Adrenal gland (tissue), 9 donors: ENCODE measurements at regions not wholly inside any gene's neighbourhood (a gene's known extent, or its start where the extent isn't known, plus 50 kb on each side); places are given as distances from the start of the nearest gene placed in this dataset.

Experiments used
- DNase-seq, 7 donors: peaks; one replicate each; pipeline ENCODE4 v3.0.0-alpha.2; 2019 to 2020
- H3K27ac ChIP-seq, 5 donors: fragments of 200-600 bp; sonication (generic) in 4 of 5; 1 replicate in 3 of 5; 2 replicates in 2 of 5; pipeline versions ENCODE4 v1.5.1 to v1.8.0; 2016 to 2020; ENCODE audit warnings: mild to moderate bottlenecking in 1 of 5
- H3K27me3 ChIP-seq: fragments of 200-600 bp; 2 replicates; pipeline ENCODE4 v1.8.0; 2021
- H3K36me3 ChIP-seq, 2 donors: fragments of 200-600 bp; replicated peaks in 1 of 2; 1 replicate in 1 of 2; 2 replicates in 1 of 2; pipeline versions ENCODE4 v1.5.1 to v1.8.0; 2018 to 2022
- H3K4me1 ChIP-seq, 2 donors: fragments of 200-600 bp; replicated peaks in 1 of 2; 1 replicate in 1 of 2; 2 replicates in 1 of 2; pipeline versions ENCODE4 v1.5.1 to v1.8.0; 2018 to 2021
- H3K4me3 ChIP-seq, 4 donors: fragments of 200-600 bp; sonication (generic) in 3 of 4; one replicate each; pipeline ENCODE4 v1.5.1; 2016 to 2018
- H3K9me3 ChIP-seq, 3 donors: fragments of 200-600 bp; sonication (generic) in 1 of 3; replicated peaks in 1 of 3; 1 replicate in 2 of 3; 2 replicates in 1 of 3; pipeline versions ENCODE4 v1.5.1 to v1.8.0; 2016 to 2021
- POLR2A ChIP-seq, 2 donors: fragments of 450-650 bp; IDR thresholded peaks; one replicate each; pipeline ENCODE4 v1.6.1; 2017; ENCODE audit warnings: antibody characterized with exemption in 2 of 2, mild to moderate bottlenecking in 2 of 2, moderate library complexity in 1 of 2
- WGBS, 4 donors: extraction: QIAGEN DNeasy Blood & Tissue Kit in 2 of 4; methylation state at CpG; one replicate each; pipeline versions ENCODE4 v1.1.5 to v1.1.7; 2013 to 2017; 5-methylcytosine and 5-hydroxymethylcytosine counted together
- intact Hi-C, 2 donors: fragments of 100-400 bp; cut with DNase I; formaldehyde crosslinking; loops; one replicate each; pipeline versions ENCODE4 v1.14.1 to v1.15.0; 2022 to 2023
- TF ChIP-seq, protein P1 (sequence below), 6 experiments: fragments of 450-650 bp in 4 of 6; fragments of 200-600 bp in 2 of 6; sonication (generic) in 1 of 6; IDR thresholded peaks; 1 replicate in 5 of 6; 2 replicates in 1 of 6; pipeline versions ENCODE4 v1.5.1 to v1.8.0; 2016 to 2021; ENCODE audit warnings: antibody characterized with exemption in 6 of 6, mild to moderate bottlenecking in 2 of 6, moderate library complexity in 1 of 6
- donor health status: healthy with polysubstance abuse.
- donor health status: Bipolar disorder and iron deficiency.
- donor health status: DM: yes; HTN: yes; CAD: no.
- donor health status: DM: no; HTN: no; CAD: no.
- donor health status: DM: no; HTN: no; CAD: no.

DNA sequence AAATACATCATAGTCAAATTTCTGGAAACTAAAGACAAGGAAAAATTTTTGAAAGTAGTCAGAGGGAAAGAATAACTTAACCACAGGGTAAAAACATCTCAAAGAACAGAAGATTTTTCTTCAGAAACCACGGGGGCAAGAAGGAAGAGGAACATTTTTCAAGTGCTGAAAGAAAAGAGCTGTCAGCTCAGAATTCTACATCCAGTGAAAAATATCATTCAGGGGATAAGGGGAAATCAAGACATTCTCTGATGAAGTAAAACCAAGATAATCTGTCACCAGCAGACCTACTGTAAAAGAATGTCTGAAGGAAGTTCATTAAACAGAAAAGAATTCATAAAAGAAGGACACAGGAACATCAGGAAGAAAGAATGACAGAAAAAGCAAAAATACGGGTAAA is 111.2 kb upstream of the TMEM72 start:
- TF ChIP-seq POLR2A (IDR thresholded peaks at IDR 0.05), result no peak
- TF ChIP-seq, protein P1, sequence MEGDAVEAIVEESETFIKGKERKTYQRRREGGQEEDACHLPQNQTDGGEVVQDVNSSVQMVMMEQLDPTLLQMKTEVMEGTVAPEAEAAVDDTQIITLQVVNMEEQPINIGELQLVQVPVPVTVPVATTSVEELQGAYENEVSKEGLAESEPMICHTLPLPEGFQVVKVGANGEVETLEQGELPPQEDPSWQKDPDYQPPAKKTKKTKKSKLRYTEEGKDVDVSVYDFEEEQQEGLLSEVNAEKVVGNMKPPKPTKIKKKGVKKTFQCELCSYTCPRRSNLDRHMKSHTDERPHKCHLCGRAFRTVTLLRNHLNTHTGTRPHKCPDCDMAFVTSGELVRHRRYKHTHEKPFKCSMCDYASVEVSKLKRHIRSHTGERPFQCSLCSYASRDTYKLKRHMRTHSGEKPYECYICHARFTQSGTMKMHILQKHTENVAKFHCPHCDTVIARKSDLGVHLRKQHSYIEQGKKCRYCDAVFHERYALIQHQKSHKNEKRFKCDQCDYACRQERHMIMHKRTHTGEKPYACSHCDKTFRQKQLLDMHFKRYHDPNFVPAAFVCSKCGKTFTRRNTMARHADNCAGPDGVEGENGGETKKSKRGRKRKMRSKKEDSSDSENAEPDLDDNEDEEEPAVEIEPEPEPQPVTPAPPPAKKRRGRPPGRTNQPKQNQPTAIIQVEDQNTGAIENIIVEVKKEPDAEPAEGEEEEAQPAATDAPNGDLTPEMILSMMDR (IDR thresholded peaks at IDR 0.05), result no peak
- H3K4me1 ChIP-seq, result peaks cover 0 to 5% of the 10 kb centered on the region in 2 donors
- H3K27me3 ChIP-seq, result no peaks in the 10 kb centered on the region
- H3K36me3 ChIP-seq, result no peaks in the 10 kb centered on the region
- no peak overlapping the region for H3K4me3 ChIP-seq
- intact Hi-C loops, result no loop called here
- no peak overlapping the region for H3K27ac ChIP-seq
- no peaks in the 10 kb centered on the region for H3K9me3 ChIP-seq
- WGBS, 4 donors, result 39 to 51% (median 45%) methylated on average over 2 of the region's 2 CpGs
- DNase-seq, result no peak

DNA sequence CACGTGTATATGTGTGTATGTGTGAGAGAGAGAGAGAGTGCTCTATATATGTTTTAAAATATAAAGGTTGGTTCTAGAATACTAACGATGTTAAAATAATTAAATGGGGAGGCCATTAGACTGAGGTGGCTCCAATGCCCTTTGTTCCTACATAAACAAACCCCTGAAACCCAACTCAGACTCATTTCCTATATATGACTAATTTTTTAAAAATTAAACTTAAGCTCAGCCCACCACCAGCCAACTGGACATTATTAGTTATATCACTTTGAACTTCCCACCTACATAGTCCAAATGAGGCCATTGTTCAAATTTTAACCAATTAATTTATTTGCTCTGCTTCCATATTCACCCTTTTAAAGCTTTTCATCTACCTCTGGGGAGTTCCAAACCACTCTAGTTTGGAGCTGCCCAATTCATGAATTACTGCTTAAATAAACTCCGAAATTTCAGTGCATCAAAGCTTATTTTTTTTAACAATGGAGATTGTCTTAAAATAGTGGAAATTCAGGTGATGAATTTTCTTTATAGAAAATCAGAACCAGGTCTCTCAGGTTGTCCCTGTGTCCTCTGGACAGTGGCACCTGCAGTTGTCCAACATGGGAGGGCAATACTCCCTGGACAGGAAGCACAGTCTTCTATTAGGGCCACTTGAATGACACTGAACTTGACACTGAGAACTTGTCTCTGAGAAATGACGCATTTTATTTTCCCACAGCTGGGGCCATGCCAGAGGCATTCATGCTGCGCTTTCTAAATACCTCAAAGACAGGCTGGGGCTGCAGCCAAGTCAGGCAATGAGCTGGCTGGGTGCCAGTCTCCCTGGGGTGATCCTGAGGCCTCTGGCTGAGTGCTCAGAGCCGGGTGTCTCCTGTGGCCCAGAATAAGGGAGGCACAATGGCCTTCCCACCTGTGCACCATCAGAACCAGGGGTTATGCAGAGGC is 109.5 kb upstream of the TMEM72 start:
- Histone ChIP-seq H3K36me3 (no peaks in the 10 kb centered on the region), H3K4me3 (no peak overlapping the region), H3K27me3 (no peaks in the 10 kb centered on the region), H3K4me1 (peaks cover 0 to 14% of the 10 kb centered on the region in 2 donors), H3K27ac (no peak overlapping the region), H3K9me3 (no peaks in the 10 kb centered on the region)
- no peak for TF ChIP-seq POLR2A (IDR thresholded peaks at IDR 0.05)
- TF ChIP-seq, protein P1 (IDR thresholded peaks at IDR 0.05), result no peak
- intact Hi-C loops, result no loop called here
- WGBS, 4 donors, result 54 to 66% (median 58%) methylated on average over 5 to 6 of the region's 6 CpGs
- DNase-seq, result peak; percentile 90 to 98 (median 97)

DNA sequence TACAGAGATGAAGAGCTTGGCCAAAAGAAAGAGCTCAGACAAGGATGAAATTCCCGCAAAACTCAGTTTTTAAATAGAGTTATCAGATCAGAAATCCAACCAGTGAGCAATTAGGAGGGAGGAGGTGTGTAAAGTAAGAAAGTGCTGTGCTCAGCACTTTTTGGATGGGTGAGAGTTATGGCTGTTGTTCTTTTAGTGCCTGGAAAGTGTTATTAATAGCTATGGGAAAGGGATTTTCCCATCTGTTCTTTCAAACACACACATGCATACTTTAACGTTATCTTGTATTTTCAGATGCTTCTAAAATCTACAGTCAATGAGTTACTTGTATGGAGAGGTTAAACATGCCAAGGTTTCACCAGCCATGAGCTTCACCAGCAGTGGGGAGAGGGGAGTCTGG is 107.3 kb upstream of the TMEM72 start:
- Histone ChIP-seq H3K4me3 (no peak overlapping the region), H3K36me3 (no peaks in the 10 kb centered on the region), H3K4me1 (peaks cover 0 to 14% of the 10 kb centered on the region in 2 donors), H3K9me3 (no peaks in the 10 kb centered on the region), H3K27ac (no peak overlapping the region), H3K27me3 (no peaks in the 10 kb centered on the region)
- no peak for TF ChIP-seq POLR2A (IDR thresholded peaks at IDR 0.05)
- TF ChIP-seq, protein P1 (IDR thresholded peaks at IDR 0.05), result no peak
- WGBS, 4 donors, result 72 to 86% (median 77%) methylated on average over 2 of the region's 2 CpGs
- intact Hi-C loops, result no loop called here
- DNase-seq, result no peak

DNA sequence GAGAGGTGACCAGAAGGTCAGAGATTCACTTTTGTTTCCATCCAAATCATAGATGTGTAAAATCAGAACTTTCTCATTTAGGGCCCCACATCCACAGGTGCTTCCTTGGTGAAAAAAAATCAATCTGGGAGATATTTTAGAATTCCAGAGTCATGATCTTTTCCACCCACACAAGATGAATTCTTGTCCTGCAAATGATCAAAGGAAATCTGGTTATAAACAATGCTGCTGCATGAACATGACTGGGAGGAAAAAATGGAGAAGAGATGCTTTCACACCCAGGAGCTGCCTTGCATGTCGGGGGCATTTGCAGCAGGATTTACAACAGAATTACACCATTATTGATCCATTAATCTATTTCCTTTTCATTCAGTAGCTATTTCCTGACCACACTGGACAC is 106.5 kb upstream of the TMEM72 start:
- Histone ChIP-seq H3K4me3 (no peak overlapping the region), H3K27ac (no peak overlapping the region), H3K4me1 (peaks cover 0 to 14% of the 10 kb centered on the region in 2 donors), H3K36me3 (no peaks in the 10 kb centered on the region), H3K27me3 (no peaks in the 10 kb centered on the region), H3K9me3 (no peaks in the 10 kb centered on the region)
- TF ChIP-seq, protein P1 (IDR thresholded peaks at IDR 0.05), result no peak
- no peak for TF ChIP-seq POLR2A (IDR thresholded peaks at IDR 0.05)
- WGBS, 4 donors, result 78 to 87% (median 82%) methylated on average over 1 of the region's 1 CpG
- intact Hi-C loops, result no loop called here
- DNase-seq, result no peak
